ENCODE measurements at regions not wholly inside any gene's neighbourhood (a gene's known extent, or its start where the extent isn't known, plus 50 kb on each side); places are given as distances from the start of the nearest gene placed in this dataset.

DNA sequence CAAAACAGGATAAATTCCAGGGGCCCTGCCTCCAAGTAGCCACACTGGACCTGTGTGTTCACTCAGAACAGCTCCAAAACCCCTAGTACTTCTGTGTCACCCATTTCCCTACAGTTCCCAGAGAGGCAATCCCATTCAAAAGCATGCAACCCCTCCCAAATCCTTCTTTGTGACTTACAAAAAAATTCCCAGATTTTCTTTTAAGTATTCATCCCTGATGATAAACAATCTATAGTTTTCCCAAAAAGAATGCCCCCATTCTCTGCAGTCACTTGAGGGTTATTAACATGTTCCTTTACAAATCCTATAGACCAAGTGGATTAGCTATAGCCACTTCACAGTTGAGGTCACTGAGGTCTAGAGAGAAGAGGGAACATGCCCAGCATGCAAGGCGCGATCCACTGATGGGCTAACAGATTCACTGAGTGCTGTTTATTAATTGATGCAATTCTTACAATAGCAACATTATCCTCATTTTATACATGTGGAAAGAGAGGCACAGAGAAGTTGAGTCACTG, 85.4 kb downstream of the MYL12B start:
- no peak overlapping the region for H2BK20ac ChIP-seq (ENCODE audit: low read depth, low read length)

More for the DNA sequence above, 85.4 kb downstream of the MYL12B start:
- BruUV-seq (replicated peaks), result no TSS peak
- dilution Hi-C loops (cut with HindIII; ENCODE audit: low sequenced_read_pairs, unreplicated experiment) (no loop called here), in situ Hi-C loops (cut with MboI; ENCODE audit: low sequenced_read_pairs) (no loop called here), intact Hi-C loops (cut with micrococcal nuclease) (no loop called here)
- H2BK5ac ChIP-seq (ENCODE audit: low read depth, low read length, poor library complexity, severe bottlenecking), result no peak overlapping the region
- H3K9ac ChIP-seq (ENCODE audit: low read depth, low read length), result no peak overlapping the region
- no peak overlapping the region for H2BK120ac ChIP-seq (ENCODE audit: low read depth, low read length)
- H3K4me2 ChIP-seq (ENCODE audit: low read depth, low read length), result no peak overlapping the region
- H3K27ac ChIP-seq (ENCODE audit: insufficient read depth, low read length), result no peak overlapping the region
- ChIA-PET POLR2A (ENCODE audit: unreplicated experiment) (no interaction called here), CTCF (no interaction called here)
- no peak overlapping the region for H3K18ac ChIP-seq (ENCODE audit: low read depth, low read length)
- H3K79me1 ChIP-seq (ENCODE audit: low read depth in 1 of 2, low read length in 2 of 2), result no peaks in the 10 kb centered on the region
- no peak for DNase-seq
- H3K9me3 ChIP-seq (ENCODE audit: control insufficient read depth, insufficient read depth, low read length), result no peaks in the 10 kb centered on the region
- H3K14ac ChIP-seq (replicated peaks; ENCODE audit: low read depth, low read length), result no peak overlapping the region
- H2BK15ac ChIP-seq (ENCODE audit: low read depth, low read length), result no peak overlapping the region
- H4K8ac ChIP-seq (ENCODE audit: low read depth in 2 of 2, low read length in 2 of 2), result no peak overlapping the region
- no peak overlapping the region for H3K4me3 ChIP-seq (ENCODE audit: insufficient read depth, low read depth, low read length)
- H2AK9ac ChIP-seq (replicated peaks; ENCODE audit: low read depth, low read length, poor library complexity), result no peak overlapping the region
- no peak overlapping the region for H4K91ac ChIP-seq (ENCODE audit: insufficient read depth, low read depth, low read length)
- no peak overlapping the region for H4K5ac ChIP-seq (ENCODE audit: low read depth, low read length)
- no peak overlapping the region for H2AK5ac ChIP-seq (ENCODE audit: low read depth, low read length)
- H3K4ac ChIP-seq (ENCODE audit: low read depth, low read length), result no peak overlapping the region
- TF ChIP-seq FOS (IDR thresholded peaks at IDR 0.05; ENCODE audit: low read depth, low read length) (no peak), MXI1 (IDR thresholded peaks at IDR 0.05; ENCODE audit: borderline replicate concordance, low read depth, low read length) (no peak), RCOR1 (IDR thresholded peaks at IDR 0.05; ENCODE audit: insufficient replicate concordance, low read length) (no peak), POLR2A (IDR thresholded peaks at IDR 0.05; ENCODE audit: low read depth, low read length) (no peak), CEBPB (IDR thresholded peaks at IDR 0.05; ENCODE audit: low read depth, low read length) (no peak), CHD1 (IDR thresholded peaks at IDR 0.05; ENCODE audit: low read depth, low read length) (no peak), RAD21 (IDR thresholded peaks at IDR 0.05; ENCODE audit: low read length) (no peak), RFX5 (IDR thresholded peaks at IDR 0.05; ENCODE audit: low read depth, low read length) (no peak), MAZ (IDR thresholded peaks at IDR 0.05; ENCODE audit: borderline replicate concordance, low read depth, low read length) (no peak), CTCF (conservative IDR thresholded peaks at IDR 0.05; ENCODE audit: low read depth, low read length) (no peak), BHLHE40 (IDR thresholded peaks at IDR 0.05; ENCODE audit: low read depth, low read length) (no peak), USF2 (IDR thresholded peaks at IDR 0.05; ENCODE audit: low read depth, low read length) (no peak), MAFK (IDR thresholded peaks at IDR 0.05; ENCODE audit: low read depth, low read length) (no peak), SMC3 (IDR thresholded peaks at IDR 0.05; ENCODE audit: low read depth, low read length) (no peak), NFE2L2 (IDR thresholded peaks at IDR 0.05; ENCODE audit: low read depth, low read length) (no peak)
- TF ChIP-seq, protein P1, sequence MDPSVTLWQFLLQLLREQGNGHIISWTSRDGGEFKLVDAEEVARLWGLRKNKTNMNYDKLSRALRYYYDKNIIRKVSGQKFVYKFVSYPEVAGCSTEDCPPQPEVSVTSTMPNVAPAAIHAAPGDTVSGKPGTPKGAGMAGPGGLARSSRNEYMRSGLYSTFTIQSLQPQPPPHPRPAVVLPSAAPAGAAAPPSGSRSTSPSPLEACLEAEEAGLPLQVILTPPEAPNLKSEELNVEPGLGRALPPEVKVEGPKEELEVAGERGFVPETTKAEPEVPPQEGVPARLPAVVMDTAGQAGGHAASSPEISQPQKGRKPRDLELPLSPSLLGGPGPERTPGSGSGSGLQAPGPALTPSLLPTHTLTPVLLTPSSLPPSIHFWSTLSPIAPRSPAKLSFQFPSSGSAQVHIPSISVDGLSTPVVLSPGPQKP (IDR thresholded peaks at IDR 0.05; ENCODE audit: borderline replicate concordance, low read depth, low read length), result no peak
- no peak for ATAC-seq (ENCODE audit: low read depth)
- WGBS, 2 experiments (ENCODE audit: extremely low coverage in 2 of 2, insufficient read length in 1 of 2), result no CpG with 5 or more reads among the region's 2 CpGs
- no peaks in the 10 kb centered on the region for H4K20me1 ChIP-seq (ENCODE audit: insufficient read depth, low read length)
- no peak overlapping the region for H3K23ac ChIP-seq (ENCODE audit: low read depth, low read length)
- H3K56ac ChIP-seq (ENCODE audit: extremely low read depth, insufficient read depth, low read length), result no peak overlapping the region
- no peak overlapping the region for H2AFZ ChIP-seq (replicated peaks; ENCODE audit: low read length, poor library complexity)
- H3K27me3 ChIP-seq (ENCODE audit: control insufficient read depth, insufficient read depth, low read length), result no peaks in the 10 kb centered on the region
- peaks cover 6% of the 10 kb centered on the region for H3K4me1 ChIP-seq (ENCODE audit: control insufficient read depth, insufficient read depth, low read length)
- H3K9me1 ChIP-seq (ENCODE audit: insufficient read depth, low read length), result no peaks in the 10 kb centered on the region; the same call in 1 of the 2 replicates
- no peaks in the 10 kb centered on the region for H3K36me3 ChIP-seq (ENCODE audit: control insufficient read depth, insufficient read depth, low read length)

Data from IMR-90 (cell line).